Prostate gland (tissue), 2 donors: ENCODE measurements at regions not wholly inside any gene's neighbourhood (a gene's known extent, or its start where the extent isn't known, plus 50 kb on each side); places are given as distances from the start of the nearest gene placed in this dataset.

ENCODE experiments used
- DNase-seq: peaks from one replicate; pipeline ENCODE4 v3.0.0-alpha.2; 2019; ENCODE audit warnings: low spot score
- H3K27ac ChIP-seq, 2 donors: fragments of 200-600 bp; sonication (generic); 2 replicates each; pipeline ENCODE4 v1.5.1; 2017 to 2019
- H3K27me3 ChIP-seq: fragments of 200-600 bp; sonication (generic); replicated peaks from 2 replicates; pipeline ENCODE4 v1.5.1; 2019; ENCODE audit not compliant: insufficient read depth
- H3K36me3 ChIP-seq, 2 donors: fragments of 200-600 bp; sonication (generic); 1 replicate in 1 of 2; 2 replicates in 1 of 2; pipeline versions ENCODE4 v1.5.1 to v1.8.1; 2017 to 2019
- H3K4me1 ChIP-seq: fragments of 200-600 bp; sonication (generic); replicated peaks from 2 replicates; pipeline ENCODE4 v1.5.1; 2019
- H3K4me3 ChIP-seq, 2 donors: fragments of 200-600 bp; sonication (generic); 2 replicates each; pipeline ENCODE4 v1.5.1; 2017 to 2019
- H3K9me3 ChIP-seq: fragments of 200-600 bp; sonication (generic); 2 replicates; pipeline ENCODE4 v1.5.1; 2017
- CTCF ChIP-seq, 4 experiments: fragments of 200-600 bp in 2 of 4; fragments of 450-650 bp in 2 of 4; sonication (generic) in 2 of 4; IDR thresholded peaks; 1 replicate in 3 of 4; 2 replicates in 1 of 4; pipeline ENCODE4 v1.5.1; 2016 to 2019; ENCODE audit warnings: antibody characterized with exemption in 4 of 4, mild to moderate bottlenecking in 2 of 4, moderate library complexity in 2 of 4
- POLR2A ChIP-seq: fragments of 450-650 bp; IDR thresholded peaks from one replicate; pipeline ENCODE4 v1.6.1; 2016; ENCODE audit warnings: antibody characterized with exemption, mild to moderate bottlenecking
- POLR2AphosphoS5 ChIP-seq: sonication (generic); formaldehyde crosslinking; IDR thresholded peaks from one replicate; pipeline ENCODE4 v1.6.1; 2017; ENCODE audit warnings: antibody characterized with exemption
- WGBS: methylation state at CpG from one replicate; pipeline ENCODE4 v1.1.5; 2018; 5-methylcytosine and 5-hydroxymethylcytosine counted together
- intact Hi-C: fragments of 100-400 bp; cut with DNase I; formaldehyde crosslinking; loops from one replicate; pipeline ENCODE4 v1.14.2; 2022

DNA sequence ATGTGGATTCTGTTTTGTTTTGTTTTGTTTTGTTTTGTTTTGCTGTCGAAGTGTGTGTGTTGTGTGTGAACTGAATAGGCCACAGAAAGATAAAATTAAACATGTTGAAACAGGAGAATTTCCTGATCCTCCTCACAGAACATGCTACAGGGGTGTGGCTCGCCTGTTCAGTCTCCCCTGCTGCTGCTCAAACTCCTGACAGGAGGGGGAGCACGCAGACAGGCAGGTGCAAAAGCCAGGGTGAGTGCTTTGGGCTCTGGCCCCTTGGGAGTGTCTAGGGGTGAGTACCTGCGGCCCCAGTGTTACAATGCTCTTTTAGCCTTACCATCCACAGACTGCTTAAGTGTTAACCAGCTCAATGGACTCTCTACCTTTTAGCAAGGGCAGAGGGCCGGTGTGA lies 473.5 kb downstream of the MAT2B start:
- no peak overlapping the region for H3K4me3 ChIP-seq
- intact Hi-C loops, result no loop called here
- no peaks in the 10 kb centered on the region for H3K27me3 ChIP-seq
- H3K9me3 ChIP-seq, result no peaks in the 10 kb centered on the region
- WGBS, result 45% methylated on average over 5 of the region's 5 CpGs
- DNase-seq, result no peak
- H3K27ac ChIP-seq, result no peak overlapping the region
- H3K36me3 ChIP-seq, result no peaks in the 10 kb centered on the region
- TF ChIP-seq CTCF (IDR thresholded peaks at IDR 0.05), result no peak
- TF ChIP-seq POLR2AphosphoS5, result no peak
- no peak for TF ChIP-seq POLR2A
- no peaks in the 10 kb centered on the region for H3K4me1 ChIP-seq

DNA sequence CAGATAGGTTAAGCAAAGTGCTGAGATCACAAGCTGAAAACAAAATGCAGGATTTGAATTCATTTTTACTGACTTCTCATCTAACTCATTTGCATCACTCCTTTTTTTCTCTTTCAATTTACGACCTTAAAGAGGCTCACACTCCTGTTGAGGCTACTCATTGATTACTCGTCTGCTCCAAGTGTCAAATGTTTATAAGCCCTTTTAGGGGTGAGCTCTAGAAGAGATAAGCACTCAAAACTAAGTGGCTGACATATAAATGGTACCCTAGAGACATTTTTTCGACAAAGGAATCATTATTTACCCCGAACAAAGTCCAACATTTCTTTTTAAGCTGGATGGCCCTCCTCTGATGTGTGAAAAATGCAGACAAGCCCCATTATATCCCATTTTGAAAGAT lies 483.1 kb downstream of the MAT2B start:
- 36% methylated on average over 4 of the region's 4 CpGs for WGBS
- Histone ChIP-seq H3K36me3 (no peaks in the 10 kb centered on the region), H3K4me1 (no peaks in the 10 kb centered on the region), H3K4me3 (no peak overlapping the region), H3K9me3 (no peaks in the 10 kb centered on the region), H3K27ac (no peak overlapping the region), H3K27me3 (no peaks in the 10 kb centered on the region)
- intact Hi-C loops, result no loop called here
- no peak for TF ChIP-seq POLR2AphosphoS5
- TF ChIP-seq POLR2A, result no peak
- no peak for TF ChIP-seq CTCF (IDR thresholded peaks at IDR 0.05)
- no peak for DNase-seq

DNA sequence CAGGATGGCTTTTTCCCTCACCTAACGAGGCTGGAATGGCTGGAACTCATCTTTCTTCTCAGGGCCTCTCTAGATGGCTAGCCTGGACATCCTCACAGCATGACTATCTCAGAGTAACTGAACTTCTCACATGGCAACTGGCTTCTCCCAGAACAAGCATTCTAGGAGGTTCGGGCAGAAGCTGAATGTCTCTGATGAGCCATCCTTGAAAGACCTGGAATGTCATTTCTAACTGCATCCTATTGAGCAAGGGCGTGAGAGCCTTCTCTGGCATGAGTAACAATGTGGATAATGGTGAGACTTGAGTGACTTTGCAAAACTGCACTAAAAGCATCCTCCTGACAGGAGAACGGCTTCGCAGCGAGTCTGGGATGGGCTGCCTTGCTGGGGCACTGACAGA lies 487.7 kb downstream of the MAT2B start:
- WGBS, result 86% methylated on average over 6 of the region's 6 CpGs
- no peak overlapping the region for H3K4me3 ChIP-seq
- H3K27ac ChIP-seq, result no peak overlapping the region
- H3K4me1 ChIP-seq, result no peaks in the 10 kb centered on the region
- intact Hi-C loops, result no loop called here
- no peak for DNase-seq
- TF ChIP-seq POLR2A, result no peak
- TF ChIP-seq POLR2AphosphoS5, result no peak
- no peak for TF ChIP-seq CTCF (IDR thresholded peaks at IDR 0.05)
- no peaks in the 10 kb centered on the region for H3K27me3 ChIP-seq
- no peaks in the 10 kb centered on the region for H3K36me3 ChIP-seq
- no peaks in the 10 kb centered on the region for H3K9me3 ChIP-seq

GRCh38 chr5:163995206-163995605 lies 489.8 kb downstream of the MAT2B start:
- no peak overlapping the region for H3K4me3 ChIP-seq
- no peak for DNase-seq
- H3K9me3 ChIP-seq, result no peaks in the 10 kb centered on the region
- H3K4me1 ChIP-seq, result no peaks in the 10 kb centered on the region
- H3K36me3 ChIP-seq, result no peaks in the 10 kb centered on the region
- TF ChIP-seq POLR2A (no peak), CTCF (IDR thresholded peaks at IDR 0.05) (no peak), POLR2AphosphoS5 (no peak)
- H3K27ac ChIP-seq, result no peak overlapping the region
- intact Hi-C loops, result no loop called here
- 76% methylated on average over 4 of the region's 4 CpGs for WGBS
- H3K27me3 ChIP-seq, result no peaks in the 10 kb centered on the region

DNA sequence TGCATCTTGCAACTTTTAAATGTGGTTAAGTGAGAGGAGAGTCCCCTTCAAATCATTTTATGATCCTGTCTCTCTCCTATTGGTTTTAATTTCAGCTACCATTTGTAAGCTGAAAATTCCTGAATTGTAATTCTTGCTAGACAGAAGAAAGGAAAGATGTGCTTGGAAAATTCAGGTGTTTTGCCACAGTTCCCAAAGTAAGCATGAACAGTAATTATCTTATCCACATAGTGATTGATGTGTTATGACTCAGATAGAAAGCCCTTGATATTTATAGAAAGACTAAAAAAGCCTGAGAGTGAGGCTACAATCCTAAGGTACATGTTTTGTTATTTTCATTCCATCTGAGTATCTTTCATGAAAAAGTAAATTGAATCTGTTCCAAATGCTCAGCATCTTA lies 492.5 kb downstream of the MAT2B start:
- H3K36me3 ChIP-seq, result no peaks in the 10 kb centered on the region

More for the DNA sequence above, 492.5 kb downstream of the MAT2B start:
- intact Hi-C loops, result no loop called here
- H3K4me3 ChIP-seq, result no peak overlapping the region
- no peak overlapping the region for H3K27ac ChIP-seq
- H3K9me3 ChIP-seq, result no peaks in the 10 kb centered on the region
- DNase-seq, result no peak
- H3K27me3 ChIP-seq, result no peaks in the 10 kb centered on the region
- H3K4me1 ChIP-seq, result no peaks in the 10 kb centered on the region
- no peak for TF ChIP-seq POLR2AphosphoS5
- no peak for TF ChIP-seq POLR2A
- no peak for TF ChIP-seq CTCF (IDR thresholded peaks at IDR 0.05)
